ENCODE measurements at regions not wholly inside any gene's neighbourhood (a gene's known extent, or its start where the extent isn't known, plus 50 kb on each side); places are given as distances from the start of the nearest gene placed in this dataset.

- CTCF ChIA-PET = no interaction called here
Observed at GRCh38 chr6:81934936-81935335, 182.5 kb upstream of the TENT5A start.

GRCh38 chr6:81933608-81934051 is 181.1 kb upstream of the TENT5A start:
- POLR2A ChIA-PET = no interaction called here
- intact Hi-C loops (cut with micrococcal nuclease; ENCODE audit: unreplicated experiment) = no loop called here

More at GRCh38 chr6:81934936-81935335, 182.5 kb upstream of the TENT5A start:
- ATAC-seq (no peak), DNase-seq (ENCODE audit: low read depth, low spot score) (no peak)
- H3K4me1 ChIP-seq (ENCODE audit: control insufficient read depth, insufficient read depth, low read length) = no peaks in the 10 kb centered on the region
- H3K27ac ChIP-seq (ENCODE audit: low read length) = no peak overlapping the region
- H3K27me3 ChIP-seq (ENCODE audit: control insufficient read depth, insufficient read depth, low read length) = no peaks in the 10 kb centered on the region
- BruUV-seq (replicated peaks) = no TSS peak
- in situ Hi-C loops (cut with HindIII; ENCODE audit: low pct_unique_long_range_greater_than_20kb, low sequenced_read_pairs) = no loop called here
- H3K4me3 ChIP-seq (ENCODE audit: low read depth in 2 of 2, low read length in 2 of 2) = no peak overlapping the region
- TF ChIP-seq CTCF (IDR thresholded peaks at IDR 0.05) (no peak), REST (IDR thresholded peaks at IDR 0.05; ENCODE audit: insufficient read depth in 1 of 2, low read depth in 2 of 2, low read length in 1 of 2) (no peak), POLR2AphosphoS5 (IDR thresholded peaks at IDR 0.05; ENCODE audit: low read depth, low read length) (no peak), TCF7L2 (IDR thresholded peaks at IDR 0.05; ENCODE audit: low read depth, low read length) (no peak), SIN3A (IDR thresholded peaks at IDR 0.05; ENCODE audit: borderline replicate concordance, insufficient read depth, low read depth, low read length) (no peak)
- POLR2A ChIA-PET = no interaction called here
- H3K36me3 ChIP-seq (ENCODE audit: control insufficient read depth, insufficient read depth, low read length) = no peaks in the 10 kb centered on the region
- intact Hi-C loops (cut with micrococcal nuclease; ENCODE audit: unreplicated experiment) = no loop called here
- no peaks in the 10 kb centered on the region for H3K9me3 ChIP-seq (ENCODE audit: control insufficient read depth, insufficient read depth, low read depth, low read length)

More at GRCh38 chr6:81933608-81934051, 181.1 kb upstream of the TENT5A start:
- TF ChIP-seq SIN3A (IDR thresholded peaks at IDR 0.05; ENCODE audit: borderline replicate concordance, insufficient read depth, low read depth, low read length) (no peak), CTCF (IDR thresholded peaks at IDR 0.05) (no peak), TCF7L2 (IDR thresholded peaks at IDR 0.05; ENCODE audit: low read depth, low read length) (no peak), REST (IDR thresholded peaks at IDR 0.05; ENCODE audit: insufficient read depth in 1 of 2, low read depth in 2 of 2, low read length in 1 of 2) (no peak), POLR2AphosphoS5 (IDR thresholded peaks at IDR 0.05; ENCODE audit: low read depth, low read length) (no peak)
- H3K9me3 ChIP-seq (ENCODE audit: control insufficient read depth, insufficient read depth, low read depth, low read length) = no peaks in the 10 kb centered on the region
- no peaks in the 10 kb centered on the region for H3K27me3 ChIP-seq (ENCODE audit: control insufficient read depth, insufficient read depth, low read length)
- ATAC-seq = no peak
- CTCF ChIA-PET = no interaction called here
- H3K36me3 ChIP-seq (ENCODE audit: control insufficient read depth, insufficient read depth, low read length) = no peaks in the 10 kb centered on the region
- H3K4me3 ChIP-seq (ENCODE audit: low read depth in 2 of 2, low read length in 2 of 2) = no peak overlapping the region
- in situ Hi-C loops (cut with HindIII; ENCODE audit: low pct_unique_long_range_greater_than_20kb, low sequenced_read_pairs) = no loop called here
- BruUV-seq (replicated peaks) = no TSS peak
- H3K4me1 ChIP-seq (ENCODE audit: control insufficient read depth, insufficient read depth, low read length) = no peaks in the 10 kb centered on the region
- H3K27ac ChIP-seq (ENCODE audit: low read length) = no peak overlapping the region
- no peak for DNase-seq (ENCODE audit: low read depth, low spot score)

All from Panc1 (cell line).